ENCODE measurements at regions not wholly inside any gene's neighbourhood (a gene's known extent, or its start where the extent isn't known, plus 50 kb on each side); places are given as distances from the start of the nearest gene placed in this dataset.
A peak's percentile ranks its signal among the peaks of the same experiment; 100 is the strongest.

- intact Hi-C loops (cut with DNase I): no loop called here
- DNase-seq (no peak), ATAC-seq (peak in 1 of 2 donors; percentile 27)
- Histone ChIP-seq H3K27ac (no peak overlapping the region), H3K27me3 (ENCODE audit: low read depth) (no peaks in the 10 kb centered on the region), H3K4me3 (no peak overlapping the region), H3K36me3 (no peaks in the 10 kb centered on the region), H3K9me3 (no peaks in the 10 kb centered on the region), H3K4me1 (no peaks in the 10 kb centered on the region)
- TF ChIP-seq, protein P1, sequence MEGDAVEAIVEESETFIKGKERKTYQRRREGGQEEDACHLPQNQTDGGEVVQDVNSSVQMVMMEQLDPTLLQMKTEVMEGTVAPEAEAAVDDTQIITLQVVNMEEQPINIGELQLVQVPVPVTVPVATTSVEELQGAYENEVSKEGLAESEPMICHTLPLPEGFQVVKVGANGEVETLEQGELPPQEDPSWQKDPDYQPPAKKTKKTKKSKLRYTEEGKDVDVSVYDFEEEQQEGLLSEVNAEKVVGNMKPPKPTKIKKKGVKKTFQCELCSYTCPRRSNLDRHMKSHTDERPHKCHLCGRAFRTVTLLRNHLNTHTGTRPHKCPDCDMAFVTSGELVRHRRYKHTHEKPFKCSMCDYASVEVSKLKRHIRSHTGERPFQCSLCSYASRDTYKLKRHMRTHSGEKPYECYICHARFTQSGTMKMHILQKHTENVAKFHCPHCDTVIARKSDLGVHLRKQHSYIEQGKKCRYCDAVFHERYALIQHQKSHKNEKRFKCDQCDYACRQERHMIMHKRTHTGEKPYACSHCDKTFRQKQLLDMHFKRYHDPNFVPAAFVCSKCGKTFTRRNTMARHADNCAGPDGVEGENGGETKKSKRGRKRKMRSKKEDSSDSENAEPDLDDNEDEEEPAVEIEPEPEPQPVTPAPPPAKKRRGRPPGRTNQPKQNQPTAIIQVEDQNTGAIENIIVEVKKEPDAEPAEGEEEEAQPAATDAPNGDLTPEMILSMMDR (IDR thresholded peaks at IDR 0.05): no peak
Observed at GRCh38 chr2:46825939-46826568, 89.6 kb downstream of the MCFD2 start.

DNA sequence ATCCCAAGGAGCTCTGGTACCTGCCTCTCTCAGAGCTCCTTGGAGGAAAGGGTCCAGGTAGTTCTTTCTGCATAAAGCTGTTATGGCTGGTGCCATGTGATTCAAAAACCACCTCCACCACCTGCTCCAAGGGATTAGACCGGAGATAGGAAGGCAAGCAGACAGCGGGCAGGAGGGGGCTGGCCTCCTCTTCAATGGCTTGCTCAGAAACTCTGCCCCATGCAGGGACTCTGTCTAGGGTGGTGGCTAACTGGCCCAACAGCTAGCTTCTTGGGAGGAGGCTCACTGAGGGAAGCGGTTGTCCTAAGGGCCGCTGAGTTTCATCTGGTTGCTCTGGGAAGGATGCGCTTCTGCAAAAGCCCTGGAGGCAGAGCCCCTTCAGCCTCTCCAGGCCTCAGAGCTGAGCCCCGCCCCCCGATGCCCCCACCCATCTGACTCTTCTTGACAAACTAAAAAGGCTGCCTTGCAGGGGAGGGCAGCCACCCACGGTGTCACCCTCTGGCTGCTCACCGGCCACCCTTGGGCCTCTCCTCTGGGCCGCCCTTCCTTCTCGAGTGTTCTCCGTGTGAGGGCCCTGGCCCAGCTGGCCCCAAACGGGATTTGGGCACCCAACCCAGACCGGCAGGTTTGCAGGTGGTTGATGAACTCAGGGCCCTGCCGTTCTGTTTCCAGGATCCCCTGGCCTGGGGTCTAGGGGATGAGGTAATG, 90.2 kb downstream of the MCFD2 start:
- Histone ChIP-seq H3K9me3 (no peaks in the 10 kb centered on the region), H3K4me3 (no peak overlapping the region), H3K4me1 (no peaks in the 10 kb centered on the region), H3K27me3 (ENCODE audit: low read depth) (no peaks in the 10 kb centered on the region), H3K36me3 (no peaks in the 10 kb centered on the region), H3K27ac (no peak overlapping the region)
- TF ChIP-seq, protein P1 (IDR thresholded peaks at IDR 0.05): no peak
- intact Hi-C loops (cut with DNase I): no loop called here
- ATAC-seq (no peak), DNase-seq (no peak)

DNA sequence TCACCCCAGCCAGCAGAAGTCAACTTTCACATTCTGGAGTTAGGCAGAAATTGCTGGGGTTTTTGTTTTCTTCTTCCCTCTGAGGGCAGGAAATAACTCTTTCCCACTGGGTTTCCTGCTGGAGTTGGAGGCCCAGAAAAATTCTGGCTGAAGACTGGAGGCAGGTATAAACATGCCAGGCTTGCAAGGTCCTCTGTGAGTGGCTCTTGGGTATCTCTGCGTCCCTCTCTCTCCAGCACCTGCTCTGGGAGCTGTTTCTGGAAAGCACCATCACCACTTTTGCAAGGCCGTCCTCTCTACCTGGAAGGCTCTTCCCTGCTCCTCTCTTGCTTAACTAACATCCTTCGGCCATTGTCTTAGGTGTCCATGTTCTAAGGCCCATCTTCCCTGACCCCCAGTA, 91.0 kb downstream of the MCFD2 start:
- H3K36me3 ChIP-seq: no peaks in the 10 kb centered on the region
- H3K27me3 ChIP-seq (ENCODE audit: low read depth): no peaks in the 10 kb centered on the region
- TF ChIP-seq, protein P1 (IDR thresholded peaks at IDR 0.05): no peak
- intact Hi-C loops (cut with DNase I): no loop called here
- DNase-seq (no peak), ATAC-seq (no peak)
- no peak overlapping the region for H3K4me3 ChIP-seq
- H3K9me3 ChIP-seq: no peaks in the 10 kb centered on the region
- no peak overlapping the region for H3K27ac ChIP-seq
- H3K4me1 ChIP-seq: no peaks in the 10 kb centered on the region

DNA sequence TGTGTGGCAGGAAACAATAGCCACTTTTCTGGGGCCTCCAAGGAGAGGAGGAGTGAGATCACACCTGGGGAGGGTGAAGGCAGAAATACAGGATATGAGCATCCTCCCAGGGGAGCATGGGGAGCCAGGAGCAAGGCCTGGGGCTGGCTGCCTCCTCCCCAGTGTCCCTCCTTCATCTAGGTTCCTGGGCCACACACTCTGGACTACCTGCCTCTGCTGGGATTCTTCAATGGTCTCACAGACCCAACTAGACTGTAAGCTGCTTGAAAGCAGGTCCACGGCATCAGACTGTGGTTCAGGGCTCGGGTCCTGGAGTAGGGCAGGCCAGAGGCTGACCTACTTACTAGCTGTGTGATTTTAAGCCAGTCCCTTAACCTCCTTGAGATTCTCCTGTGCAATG, 94.0 kb downstream of the MCFD2 start:
- no peak for DNase-seq
- intact Hi-C loops (cut with DNase I): no loop called here

DNA sequence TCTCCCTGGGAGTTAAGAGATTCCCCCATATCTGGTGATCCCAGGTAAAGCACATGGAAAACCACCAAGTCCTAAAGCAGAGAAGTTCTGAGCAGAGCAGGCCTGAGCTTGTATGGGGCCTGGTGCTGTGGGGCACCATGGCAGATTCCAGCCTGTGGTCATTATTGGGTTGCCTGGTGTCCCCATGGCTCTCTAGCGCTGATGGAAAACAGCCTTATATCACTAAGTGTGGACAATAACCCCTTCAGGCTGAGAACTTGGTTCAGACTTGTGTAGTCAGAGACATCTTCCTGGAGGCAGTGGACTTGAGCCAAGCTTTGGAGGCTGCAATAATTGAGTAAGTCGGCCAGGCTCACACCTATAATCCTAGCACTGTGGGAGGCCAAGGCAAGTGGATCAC, 96.8 kb downstream of the MCFD2 start:
- TF ChIP-seq, protein P1 (IDR thresholded peaks at IDR 0.05): no peak
- intact Hi-C loops (cut with DNase I): no loop called here
- peak overlapping the region; percentile 32 for H3K27ac ChIP-seq
- no peaks in the 10 kb centered on the region for H3K27me3 ChIP-seq (ENCODE audit: low read depth)
- peaks cover 28% of the 10 kb centered on the region for H3K4me1 ChIP-seq
- H3K36me3 ChIP-seq: no peaks in the 10 kb centered on the region
- ATAC-seq (no peak), DNase-seq (no peak)
- H3K9me3 ChIP-seq: no peaks in the 10 kb centered on the region
- H3K4me3 ChIP-seq: no peak overlapping the region

More for the DNA sequence above, 94.0 kb downstream of the MCFD2 start:
- no peaks in the 10 kb centered on the region for H3K36me3 ChIP-seq
- no peaks in the 10 kb centered on the region for H3K9me3 ChIP-seq
- H3K4me3 ChIP-seq: no peak overlapping the region
- ATAC-seq: no peak
- no peak overlapping the region for H3K27ac ChIP-seq
- TF ChIP-seq, protein P1 (IDR thresholded peaks at IDR 0.05): no peak
- peaks cover 15% of the 10 kb centered on the region for H3K4me1 ChIP-seq
- no peaks in the 10 kb centered on the region for H3K27me3 ChIP-seq (ENCODE audit: low read depth)

Measured in lower lobe of right lung (tissue), 2 donors.